H1 (cell line): ENCODE measurements at regions not wholly inside any gene's neighbourhood (a gene's known extent, or its start where the extent isn't known, plus 50 kb on each side); places are given as distances from the start of the nearest gene placed in this dataset.

Experiments used
- CTCF ChIA-PET: fragments of 300-600 bp; sonication (Branson Sonifier 250); formaldehyde crosslinking; loops from one replicate; lab custom pipeline; 2021; ENCODE audit not compliant: partially characterized antibody; lab: Charles Lee
- POLR2A ChIA-PET: fragments of 300-600 bp; sonication (Branson Sonifier 250); formaldehyde crosslinking; loops from one replicate; lab custom pipeline; 2021; ENCODE audit warnings: inconsistent platforms; ENCODE audit not compliant: partially characterized antibody; lab: Charles Lee
- DNase-seq, 2 experiments: peaks; one replicate each; pipeline versions ENCODE4 v3.0.0 to v3.0.0-alpha.2; 2010 to 2022; ENCODE audit warnings: low spot score in 2 of 2, low read depth in 1 of 2, mixed read lengths in 1 of 2
- FAIRE-seq: peaks from 2 replicates; lab custom pipeline; 2011; peaks lifted over from hg19 to GRCh38; lab: Jason Lieb, UNC
- H2AFZ ChIP-seq: 2 replicates; pipeline ENCODE4 v1.8.1; 2012; ENCODE audit warnings: low read length, inconsistent platforms
- H2AK5ac ChIP-seq: 2 replicates; pipeline ENCODE4 v1.6.1; 2013; ENCODE audit warnings: low read depth, low read length
- H2BK120ac ChIP-seq: replicated peaks from 2 replicates; pipeline ENCODE3; 2013; ENCODE audit warnings: low read depth, low read length, inconsistent platforms
- H2BK12ac ChIP-seq: 2 replicates; pipeline ENCODE4 v1.6.1; 2013; ENCODE audit warnings: low read depth, low read length
- H2BK15ac ChIP-seq: 2 replicates; pipeline ENCODE4 v1.6.1; 2013; ENCODE audit warnings: low read length
- H2BK20ac ChIP-seq: 2 replicates; pipeline ENCODE4 v1.6.1; 2013; ENCODE audit warnings: low read length
- H2BK5ac ChIP-seq: 2 replicates; pipeline ENCODE4 v1.6.1; 2013; ENCODE audit warnings: low read depth, low read length
- H3K14ac ChIP-seq: 2 replicates; pipeline ENCODE4 v1.6.1; 2013; ENCODE audit warnings: inconsistent platforms; ENCODE audit not compliant: insufficient read length
- H3K18ac ChIP-seq: 2 replicates; pipeline ENCODE4 v1.6.1; 2013; ENCODE audit warnings: low read length; ENCODE audit errors: extremely low read depth
- H3K23ac ChIP-seq: 2 replicates; pipeline ENCODE4 v1.6.1; 2013; ENCODE audit warnings: inconsistent platforms; ENCODE audit not compliant: insufficient read length
- H3K23me2 ChIP-seq: 2 replicates; pipeline ENCODE4 v1.6.1; 2013; ENCODE audit warnings: low read depth, low read length
- H3K27ac ChIP-seq: 2 replicates; pipeline ENCODE4 v1.6.1; 2011; ENCODE audit warnings: low read depth, low read length, inconsistent platforms
- H3K27me3 ChIP-seq, 4 experiments: replicated peaks in 1 of 4; 1 replicate in 1 of 4; 2 replicates in 3 of 4; pipeline versions ENCODE4 v1.6.1 to v1.8.1; 2011 to 2013; ENCODE audit warnings: low read length in 3 of 4, mild to moderate bottlenecking in 3 of 4, inconsistent platforms in 2 of 4, mixed read lengths in 2 of 4, moderate library complexity in 1 of 4; ENCODE audit not compliant: control insufficient read depth in 3 of 4, insufficient read depth in 3 of 4; ENCODE audit errors: extremely low read depth in 1 of 4
- H3K36me3 ChIP-seq, 4 experiments: 2 replicates each; pipeline versions ENCODE4 v1.6.1 to v1.8.1; 2011 to 2013; ENCODE audit warnings: mild to moderate bottlenecking in 4 of 4, low read length in 3 of 4, moderate library complexity in 2 of 4, control low read depth in 1 of 4, inconsistent platforms in 1 of 4; ENCODE audit not compliant: insufficient read depth in 4 of 4, control insufficient read depth in 2 of 4
- H3K4ac ChIP-seq: replicated peaks from 2 replicates; pipeline ENCODE3; 2013; ENCODE audit warnings: low read length, low read depth, mixed read lengths, inconsistent platforms; ENCODE audit not compliant: insufficient read length
- H3K4me1 ChIP-seq, 4 experiments: replicated peaks in 1 of 4; 1 replicate in 1 of 4; 2 replicates in 3 of 4; pipeline versions ENCODE4 v1.6.1 to v1.8.1; 2011 to 2013; ENCODE audit warnings: low read length in 3 of 4, inconsistent platforms in 2 of 4, mixed read lengths in 1 of 4; ENCODE audit not compliant: insufficient read depth in 4 of 4, control insufficient read depth in 3 of 4
- H3K4me2 ChIP-seq, 2 experiments: 2 replicates each; pipeline versions ENCODE4 v1.6.1 to v1.8.1; 2011 to 2013; ENCODE audit warnings: low read depth in 2 of 2, low read length in 2 of 2, control low read depth in 1 of 2, inconsistent platforms in 1 of 2, mild to moderate bottlenecking in 1 of 2; ENCODE audit not compliant: insufficient read depth in 1 of 2
- H3K4me3 ChIP-seq, 4 experiments: fragments of 200-600, 300-600 bp in 1 of 4; sonication (generic), shearing (Covaris generic), sonication (Bioruptor Twin) in 1 of 4; 2 replicates each; pipeline versions ENCODE4 v1.5.1 to v1.8.1; 2011 to 2016; ENCODE audit warnings: low read length in 4 of 4, low read depth in 3 of 4, control low read depth in 2 of 4, inconsistent platforms in 2 of 4, mild to moderate bottlenecking in 2 of 4, mixed read lengths in 1 of 4, moderate library complexity in 1 of 4; ENCODE audit not compliant: insufficient read depth in 2 of 4; ENCODE audit errors: extremely low read depth in 1 of 4
- H3K56ac ChIP-seq: replicated peaks from 2 replicates; pipeline ENCODE3; 2013; ENCODE audit warnings: low read depth, mild to moderate bottlenecking, mixed read lengths, low read length, inconsistent platforms; ENCODE audit not compliant: insufficient read length
- H3K79me1 ChIP-seq: 2 replicates; pipeline ENCODE4 v1.6.1; 2013; ENCODE audit warnings: low read depth, low read length, control low read depth
- H3K79me2 ChIP-seq, 2 experiments: 2 replicates each; pipeline versions ENCODE4 v1.6.1 to v1.8.1; 2012 to 2013; ENCODE audit warnings: low read length in 2 of 2, mild to moderate bottlenecking in 2 of 2, inconsistent platforms in 1 of 2; ENCODE audit not compliant: insufficient read depth in 2 of 2, control insufficient read depth in 1 of 2
- H3K9ac ChIP-seq, 4 experiments: replicated peaks in 1 of 4; 1 replicate in 1 of 4; 2 replicates in 3 of 4; pipeline versions ENCODE4 v1.6.1 to v1.8.1; 2011 to 2013; ENCODE audit warnings: low read depth in 3 of 4, low read length in 3 of 4, control low read depth in 2 of 4, mild to moderate bottlenecking in 2 of 4, moderate library complexity in 2 of 4, inconsistent platforms in 1 of 4; ENCODE audit errors: extremely low read depth in 1 of 4
- H3K9me3 ChIP-seq, 2 experiments: 2 replicates each; pipeline versions ENCODE4 v1.6.1 to v1.8.1; 2012 to 2013; ENCODE audit warnings: mild to moderate bottlenecking in 2 of 2, moderate library complexity in 2 of 2, control low read depth in 1 of 2, inconsistent platforms in 1 of 2, low read depth in 1 of 2, low read length in 1 of 2, mixed read lengths in 1 of 2; ENCODE audit not compliant: insufficient read depth in 2 of 2
- H4K20me1 ChIP-seq, 2 experiments: replicated peaks in 1 of 2; 2 replicates each; pipeline versions ENCODE3 to v1.8.1; 2011 to 2013; ENCODE audit warnings: inconsistent platforms in 2 of 2, low read length in 2 of 2, mild to moderate bottlenecking in 1 of 2; ENCODE audit not compliant: insufficient read depth in 2 of 2, control insufficient read depth in 1 of 2
- H4K5ac ChIP-seq: 2 replicates; pipeline ENCODE4 v1.6.1; 2013; ENCODE audit warnings: low read length, low read depth, mixed read lengths, inconsistent platforms; ENCODE audit not compliant: insufficient read length
- H4K8ac ChIP-seq: 2 replicates; pipeline ENCODE4 v1.8.0; 2013; ENCODE audit warnings: mild to moderate bottlenecking, moderate library complexity, low read length, inconsistent platforms; ENCODE audit not compliant: insufficient read depth; ENCODE audit errors: extremely low read depth
- H4K91ac ChIP-seq: replicated peaks from 2 replicates; pipeline ENCODE3; 2013; ENCODE audit warnings: low read length, mixed read lengths, inconsistent platforms; ENCODE audit not compliant: insufficient read length
- CREB1 ChIP-seq: IDR thresholded peaks from 2 replicates; pipeline ENCODE4 v1.6.1; 2012; ENCODE audit warnings: inconsistent platforms
- FOSL1 ChIP-seq: IDR thresholded peaks from 2 replicates; pipeline ENCODE4 v1.6.1; 2011; ENCODE audit warnings: mild to moderate bottlenecking, low read depth, low read length, moderate library complexity; ENCODE audit not compliant: insufficient read depth
- GTF2F1 ChIP-seq: IDR thresholded peaks from 2 replicates; pipeline ENCODE4 v1.6.1; 2012; ENCODE audit warnings: low read depth, low read length, improper control_type of control experiment, borderline replicate concordance
- HDAC6 ChIP-seq: IDR thresholded peaks from one replicate; pipeline ENCODE4 v1.7.1; 2012; ENCODE audit warnings: low read depth, mild to moderate bottlenecking, inconsistent platforms, low read length, moderate library complexity
- JUND ChIP-seq: IDR thresholded peaks from 2 replicates; pipeline ENCODE4 v1.6.1; 2011; ENCODE audit warnings: mild to moderate bottlenecking, improper control_type of control experiment, low read length
- KDM5A ChIP-seq: fragments of 200-600 bp; IDR thresholded peaks from 2 replicates; pipeline ENCODE4 v1.7.1; 2012; ENCODE audit warnings: mild to moderate bottlenecking, low read length, inconsistent platforms, mixed read lengths
- MAFK ChIP-seq: IDR thresholded peaks from 2 replicates; pipeline ENCODE4 v1.6.1; 2012; ENCODE audit warnings: low read depth, mild to moderate bottlenecking, improper control_type of control experiment, low read length
- PHF8 ChIP-seq: fragments of 200-600 bp; sonication (generic); conservative IDR thresholded peaks from 2 replicates; pipeline ENCODE4 v1.7.1; 2012; ENCODE audit warnings: low read depth, mild to moderate bottlenecking, inconsistent platforms, low read length, moderate library complexity
- SIN3A ChIP-seq, 2 experiments: IDR thresholded peaks in 1 of 2; conservative IDR thresholded peaks in 1 of 2; 2 replicates each; pipeline ENCODE4 v1.6.1; 2011 to 2012; ENCODE audit warnings: low read length in 2 of 2, improper control_type of control experiment in 1 of 2, low read depth in 1 of 2, mild to moderate bottlenecking in 1 of 2
- SIRT6 ChIP-seq: IDR thresholded peaks from one replicate; pipeline ENCODE4 v1.7.1; 2012; ENCODE audit warnings: low read length, inconsistent platforms
- TBP ChIP-seq: IDR thresholded peaks from 2 replicates; pipeline ENCODE4 v1.6.1; 2011; ENCODE audit warnings: low read depth, low read length, improper control_type of control experiment
- USF2 ChIP-seq: IDR thresholded peaks from 2 replicates; pipeline ENCODE4 v1.6.1; 2011; ENCODE audit warnings: low read length, improper control_type of control experiment
- WGBS, 2 experiments: shearing (Covaris generic) in 1 of 2; methylation state at CpG; one replicate each; pipeline versions ENCODE4 v1.1.6 to v1.1.7; 2013 to 2015; ENCODE audit warnings: low lambda C conversion rate in 2 of 2, mixed read lengths in 2 of 2, inconsistent platforms in 1 of 2, low coverage in 1 of 2, missing lambda C conversion rate in 1 of 2; ENCODE audit not compliant: insufficient replicate concordance in 2 of 2, insufficient coverage in 1 of 2, insufficient read length in 1 of 2; ENCODE audit errors: extremely low coverage in 1 of 2, missing lambda C conversion rate in 1 of 2; 5-methylcytosine and 5-hydroxymethylcytosine counted together

- Histone ChIP-seq H3K14ac (no peak overlapping the region), H4K5ac (no peak overlapping the region), H4K8ac (no peak overlapping the region), H3K4ac (no peak overlapping the region), H3K23ac (no peak overlapping the region), H4K20me1 (no peaks in the 10 kb centered on the region), H2BK15ac (no peak overlapping the region), H3K23me2 (peaks cover 2% of the 10 kb centered on the region; the same call in 1 of the 2 replicates), H2BK120ac (no peak overlapping the region), H2AFZ (no peak overlapping the region), H2BK12ac (no peak overlapping the region), H3K4me1 (peaks cover 0 to 4% (median 2%) of the 10 kb centered on the region in 4 experiments; a peak in 3 of 7 replicates), H2AK5ac (no peak overlapping the region; the same call in 1 of the 2 replicates), H3K36me3 (no peaks in the 10 kb centered on the region), H3K27ac (no peak overlapping the region), H3K56ac (no peak overlapping the region), H3K79me2 (no peaks in the 10 kb centered on the region), H3K27me3 (no peaks in the 10 kb centered on the region), H2BK5ac (0 out of 2 replicates have a peak overlapping the region, but pooled peaks have one; percentile 2), H4K91ac (no peak overlapping the region), H2BK20ac (no peak overlapping the region), H3K79me1 (no peaks in the 10 kb centered on the region), H3K18ac (no peak overlapping the region), H3K9me3 (no peaks in the 10 kb centered on the region), H3K4me3 (no peak overlapping the region), H3K4me2 (no peak overlapping the region), H3K9ac (no peak overlapping the region)
- FAIRE-seq: no peak
- 85% methylated on average over 2 of the region's 2 CpGs; no CpG with 5 or more reads in 1 of the 2 experiments for WGBS, 2 experiments
- POLR2A ChIA-PET: interaction anchor here (1.4 kb wide), 1 partner anchor 78 kb away, joined by 3 read pairs; no protein-coding TSS in a partner anchor
- DNase-seq: no peak
- CTCF ChIA-PET: interaction anchor here (0.7 to 1.0 kb wide), 2 partner anchors 48 to 66 kb away, joined by 3 read pairs; no protein-coding TSS in a partner anchor
- TF ChIP-seq HDAC6: no peak
- TF ChIP-seq FOSL1: no peak
- no peak for TF ChIP-seq MAFK
- TF ChIP-seq TBP: no peak
- no peak for TF ChIP-seq USF2
- no peak for TF ChIP-seq JUND
- TF ChIP-seq PHF8: no peak
- TF ChIP-seq SIRT6: no peak
- no peak for TF ChIP-seq SIN3A (conservative IDR thresholded peaks at IDR 0.05 in 1 of 2, IDR thresholded peaks at IDR 0.05 in 1 of 2; ENCODE audit: low read depth in 1 of 2, low read length in 2 of 2)
- no peak for TF ChIP-seq GTF2F1
- no peak for TF ChIP-seq CREB1
- no peak for TF ChIP-seq KDM5A
Measured at GRCh38 chr10:110420401-110421193, 77.1 kb upstream of the DUSP5 start.
